SK-N-MC (cell line): ENCODE measurements at regions not wholly inside any gene's neighbourhood (a gene's known extent, or its start where the extent isn't known, plus 50 kb on each side); places are given as distances from the start of the nearest gene placed in this dataset.

Experiments used
- DNase-seq: peaks from one replicate; pipeline ENCODE4 v3.0.0-alpha.2; 2011; ENCODE audit warnings: low read depth, low spot score
- H3K27ac ChIP-seq: fragments of 200-600 bp; sonication (generic); 2 replicates; pipeline ENCODE4 v1.5.1; 2016; ENCODE audit warnings: mixed run types
- H3K36me3 ChIP-seq: fragments of 200-600 bp; sonication (generic); 2 replicates; pipeline ENCODE4 v1.6.1; 2017; ENCODE audit warnings: antibody characterized with exemption, low read length, mixed read lengths; ENCODE audit not compliant: insufficient read depth
- H3K4me3 ChIP-seq: fragments of 200-600 bp; sonication (generic); 2 replicates; pipeline ENCODE4 v1.5.1; 2016
- H3K9ac ChIP-seq: fragments of 200-600 bp; sonication (generic); 2 replicates; pipeline ENCODE4 v1.8.0; 2017; ENCODE audit warnings: mixed run types, mixed read lengths; ENCODE audit not compliant: insufficient read length
- H3K9me3 ChIP-seq: fragments of 200-600 bp; sonication (generic); 2 replicates; pipeline ENCODE4 v1.6.1; 2017; ENCODE audit warnings: low read depth, mild to moderate bottlenecking, antibody characterized with exemption, low read length, moderate library complexity, mixed read lengths
- EZH2 ChIP-seq: fragments of 200-600 bp; sonication (generic); IDR thresholded peaks from one replicate; pipeline ENCODE4 v1.6.1; 2017; ENCODE audit warnings: antibody characterized with exemption
- FOXP2 ChIP-seq: optimal IDR thresholded peaks from 2 replicates; pipeline ENCODE3; 2011; ENCODE audit warnings: mild to moderate bottlenecking, moderate library complexity; ENCODE audit not compliant: insufficient read depth; ENCODE audit errors: extremely low read length, control extremely low read depth
- POLR2AphosphoS5 ChIP-seq: IDR thresholded peaks from 2 replicates; pipeline ENCODE4 v1.6.1; 2012; ENCODE audit warnings: mild to moderate bottlenecking, low read depth, low read length, borderline replicate concordance

GRCh38 chr10:131786756-131787605 is 113.8 kb upstream of the PPP2R2D start:
- DNase-seq = peak; percentile 5
- Histone ChIP-seq H3K27ac (no peak overlapping the region), H3K9ac (no peak overlapping the region), H3K36me3 (no peaks in the 10 kb centered on the region), H3K4me3 (no peak overlapping the region), H3K9me3 (no peaks in the 10 kb centered on the region)
- no peak for TF ChIP-seq EZH2
- TF ChIP-seq FOXP2 = no peak
- TF ChIP-seq POLR2AphosphoS5 = no peak

GRCh38 chr10:131787961-131788360 is 112.8 kb upstream of the PPP2R2D start:
- no peak overlapping the region for H3K27ac ChIP-seq
- no peak overlapping the region for H3K4me3 ChIP-seq
- TF ChIP-seq POLR2AphosphoS5 (no peak), EZH2 (no peak)
- H3K36me3 ChIP-seq = no peaks in the 10 kb centered on the region
- DNase-seq = no peak
- H3K9ac ChIP-seq = no peak overlapping the region
- H3K9me3 ChIP-seq = no peaks in the 10 kb centered on the region

GRCh38 chr10:131788386-131788785 is 112.4 kb upstream of the PPP2R2D start:
- H3K9me3 ChIP-seq = no peaks in the 10 kb centered on the region
- TF ChIP-seq EZH2 (no peak), FOXP2 (no peak), POLR2AphosphoS5 (no peak)
- H3K27ac ChIP-seq = no peak overlapping the region
- no peak for DNase-seq
- H3K4me3 ChIP-seq = no peak overlapping the region
- H3K36me3 ChIP-seq = no peaks in the 10 kb centered on the region
- H3K9ac ChIP-seq = no peak overlapping the region

GRCh38 chr10:131789516-131789915 is 111.3 kb upstream of the PPP2R2D start:
- Histone ChIP-seq H3K36me3 (no peaks in the 10 kb centered on the region), H3K27ac (no peak overlapping the region), H3K9me3 (no peaks in the 10 kb centered on the region), H3K4me3 (no peak overlapping the region), H3K9ac (no peak overlapping the region)
- no peak for TF ChIP-seq EZH2
- TF ChIP-seq FOXP2 = no peak
- TF ChIP-seq POLR2AphosphoS5 = no peak
- DNase-seq = no peak

GRCh38 chr10:131790021-131790420 is 110.8 kb upstream of the PPP2R2D start:
- no peak for DNase-seq
- TF ChIP-seq FOXP2 = no peak

GRCh38 chr10:131792011-131792651 is 108.7 kb upstream of the PPP2R2D start:
- no peak overlapping the region for H3K4me3 ChIP-seq
- H3K9me3 ChIP-seq = no peaks in the 10 kb centered on the region
- no peak for DNase-seq
- H3K9ac ChIP-seq = no peak overlapping the region
- no peak overlapping the region for H3K27ac ChIP-seq
- TF ChIP-seq POLR2AphosphoS5 (no peak), EZH2 (no peak), FOXP2 (no peak)
- H3K36me3 ChIP-seq = no peaks in the 10 kb centered on the region

More at GRCh38 chr10:131790021-131790420, 110.8 kb upstream of the PPP2R2D start:
- Histone ChIP-seq H3K36me3 (no peaks in the 10 kb centered on the region), H3K9ac (no peak overlapping the region), H3K27ac (no peak overlapping the region), H3K9me3 (no peaks in the 10 kb centered on the region), H3K4me3 (no peak overlapping the region)

- TF ChIP-seq EZH2 (no peak), FOXP2 (no peak), POLR2AphosphoS5 (no peak)
- no peak overlapping the region for H3K4me3 ChIP-seq
- no peaks in the 10 kb centered on the region for H3K36me3 ChIP-seq
- no peak overlapping the region for H3K9ac ChIP-seq
- no peak overlapping the region for H3K27ac ChIP-seq
- no peak for DNase-seq
- H3K9me3 ChIP-seq = no peaks in the 10 kb centered on the region
These were observed 108.0 kb upstream of the PPP2R2D start for GRCh38 chr10:131792809-131793208.

- H3K4me3 ChIP-seq = no peak overlapping the region
These were observed 105.0 kb upstream of the PPP2R2D start for GRCh38 chr10:131795761-131796160.

GRCh38 chr10:131797626-131798025 is 103.2 kb upstream of the PPP2R2D start:
- Histone ChIP-seq H3K9me3 (no peaks in the 10 kb centered on the region), H3K27ac (no peak overlapping the region), H3K4me3 (no peak overlapping the region), H3K9ac (no peak overlapping the region), H3K36me3 (no peaks in the 10 kb centered on the region)
- DNase-seq = no peak
- TF ChIP-seq POLR2AphosphoS5 (no peak), FOXP2 (no peak), EZH2 (no peak)

More at GRCh38 chr10:131795761-131796160, 105.0 kb upstream of the PPP2R2D start:
- no peak overlapping the region for H3K9ac ChIP-seq
- no peak overlapping the region for H3K27ac ChIP-seq
- no peaks in the 10 kb centered on the region for H3K36me3 ChIP-seq
- H3K9me3 ChIP-seq = no peaks in the 10 kb centered on the region
- TF ChIP-seq EZH2 (no peak), FOXP2 (no peak), POLR2AphosphoS5 (no peak)
- DNase-seq = no peak
